ENCODE measurements at regions not wholly inside any gene's neighbourhood (a gene's known extent, or its start where the extent isn't known, plus 50 kb on each side); places are given as distances from the start of the nearest gene placed in this dataset.

DNA sequence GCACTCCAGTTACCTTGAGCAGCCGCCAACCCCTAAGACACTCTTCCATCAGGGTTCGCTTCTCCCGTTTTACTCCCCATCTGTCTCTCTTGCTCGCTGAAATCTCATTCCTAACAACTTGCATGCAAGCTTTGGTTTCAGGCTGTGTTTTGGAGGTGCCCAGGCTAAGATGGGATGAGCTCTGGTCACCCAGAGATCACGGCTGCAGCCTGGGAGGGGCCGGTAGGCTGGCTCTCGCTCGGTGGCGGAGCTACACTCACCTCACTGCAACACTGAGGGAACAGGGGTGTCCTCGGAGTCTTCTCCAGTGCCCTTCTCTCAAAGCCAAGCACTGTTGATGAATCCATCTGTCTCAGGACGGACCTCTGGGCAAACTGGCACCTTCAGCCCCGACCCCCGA, 197.5 kb downstream of the BARX2 start:
- TF ChIP-seq, protein P1, sequence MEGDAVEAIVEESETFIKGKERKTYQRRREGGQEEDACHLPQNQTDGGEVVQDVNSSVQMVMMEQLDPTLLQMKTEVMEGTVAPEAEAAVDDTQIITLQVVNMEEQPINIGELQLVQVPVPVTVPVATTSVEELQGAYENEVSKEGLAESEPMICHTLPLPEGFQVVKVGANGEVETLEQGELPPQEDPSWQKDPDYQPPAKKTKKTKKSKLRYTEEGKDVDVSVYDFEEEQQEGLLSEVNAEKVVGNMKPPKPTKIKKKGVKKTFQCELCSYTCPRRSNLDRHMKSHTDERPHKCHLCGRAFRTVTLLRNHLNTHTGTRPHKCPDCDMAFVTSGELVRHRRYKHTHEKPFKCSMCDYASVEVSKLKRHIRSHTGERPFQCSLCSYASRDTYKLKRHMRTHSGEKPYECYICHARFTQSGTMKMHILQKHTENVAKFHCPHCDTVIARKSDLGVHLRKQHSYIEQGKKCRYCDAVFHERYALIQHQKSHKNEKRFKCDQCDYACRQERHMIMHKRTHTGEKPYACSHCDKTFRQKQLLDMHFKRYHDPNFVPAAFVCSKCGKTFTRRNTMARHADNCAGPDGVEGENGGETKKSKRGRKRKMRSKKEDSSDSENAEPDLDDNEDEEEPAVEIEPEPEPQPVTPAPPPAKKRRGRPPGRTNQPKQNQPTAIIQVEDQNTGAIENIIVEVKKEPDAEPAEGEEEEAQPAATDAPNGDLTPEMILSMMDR (conservative IDR thresholded peaks at IDR 0.05; ENCODE audit: low read depth, low read length) = no peak
- no peak overlapping the region for H3K4me3 ChIP-seq (ENCODE audit: low read depth, low read length)
- no peak for DNase-seq (ENCODE audit: low read depth)

DNA sequence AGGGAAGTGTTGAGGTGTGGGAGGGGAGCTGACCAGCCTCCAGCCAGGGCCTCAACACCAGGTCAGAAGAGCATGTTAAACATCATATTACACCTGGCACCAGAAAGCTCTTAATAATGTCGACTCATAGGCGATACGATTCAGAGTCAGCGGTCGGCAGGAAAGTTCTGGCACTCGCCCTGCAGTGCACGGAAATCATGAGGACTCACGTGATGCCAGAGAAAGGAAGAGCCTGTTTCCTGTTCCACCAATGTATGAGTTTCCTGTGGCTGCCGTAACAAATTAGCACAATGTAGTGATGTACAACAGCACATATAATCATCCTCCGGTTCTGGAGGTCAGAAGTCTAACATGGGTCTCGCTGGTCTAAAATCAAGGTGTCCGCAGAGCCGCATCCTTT, 198.8 kb downstream of the BARX2 start:
- DNase-seq (ENCODE audit: low read depth) = no peak
- H3K4me3 ChIP-seq (ENCODE audit: low read depth, low read length) = no peak overlapping the region
- TF ChIP-seq, protein P1 (conservative IDR thresholded peaks at IDR 0.05; ENCODE audit: low read depth, low read length) = no peak

DNA sequence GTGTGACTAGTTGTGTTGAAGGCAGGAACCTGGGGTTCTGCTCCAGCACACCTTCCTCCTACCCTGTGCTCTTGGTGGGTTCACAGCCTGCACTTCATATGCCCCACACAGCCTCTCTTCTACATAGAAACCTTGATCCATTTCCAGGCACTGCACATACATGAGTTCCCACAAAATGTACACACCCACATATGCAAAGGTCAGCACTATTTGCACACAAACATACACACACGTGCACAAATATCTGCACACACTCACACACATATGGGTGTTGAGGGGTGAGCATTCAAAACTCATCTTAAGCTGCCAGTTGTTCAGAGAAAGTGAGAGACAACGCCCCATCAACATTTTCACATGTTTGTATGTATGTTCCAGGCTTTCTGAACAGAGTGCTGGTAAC, 201.0 kb downstream of the BARX2 start:
- TF ChIP-seq, protein P1 (conservative IDR thresholded peaks at IDR 0.05; ENCODE audit: low read depth, low read length) = no peak
- no peak for DNase-seq (ENCODE audit: low read depth)
- H3K4me3 ChIP-seq (ENCODE audit: low read depth, low read length) = no peak overlapping the region

DNA sequence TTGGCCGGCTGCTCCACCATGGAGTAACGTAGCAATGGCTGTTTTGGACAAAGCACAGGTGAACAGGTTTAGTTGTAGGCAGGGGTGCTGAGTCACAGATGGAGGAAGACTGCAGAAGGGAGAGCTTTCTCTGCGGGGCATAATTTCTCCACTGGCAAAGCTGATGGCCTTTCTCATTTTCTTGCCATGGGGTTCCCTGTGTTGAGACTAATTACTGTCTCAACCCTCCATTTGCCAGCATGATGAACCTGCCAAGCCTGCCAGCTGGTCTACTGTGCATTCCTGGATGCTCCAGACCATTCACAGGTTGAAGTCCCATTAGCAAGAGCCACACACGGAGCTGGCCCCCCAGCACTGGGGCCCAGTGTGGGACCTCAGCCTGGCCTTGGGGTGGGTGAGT, 202.4 kb downstream of the BARX2 start:
- TF ChIP-seq, protein P1 (conservative IDR thresholded peaks at IDR 0.05; ENCODE audit: low read depth, low read length) = no peak
- no peak overlapping the region for H3K4me3 ChIP-seq (ENCODE audit: low read depth, low read length)
- DNase-seq (ENCODE audit: low read depth) = no peak

DNA sequence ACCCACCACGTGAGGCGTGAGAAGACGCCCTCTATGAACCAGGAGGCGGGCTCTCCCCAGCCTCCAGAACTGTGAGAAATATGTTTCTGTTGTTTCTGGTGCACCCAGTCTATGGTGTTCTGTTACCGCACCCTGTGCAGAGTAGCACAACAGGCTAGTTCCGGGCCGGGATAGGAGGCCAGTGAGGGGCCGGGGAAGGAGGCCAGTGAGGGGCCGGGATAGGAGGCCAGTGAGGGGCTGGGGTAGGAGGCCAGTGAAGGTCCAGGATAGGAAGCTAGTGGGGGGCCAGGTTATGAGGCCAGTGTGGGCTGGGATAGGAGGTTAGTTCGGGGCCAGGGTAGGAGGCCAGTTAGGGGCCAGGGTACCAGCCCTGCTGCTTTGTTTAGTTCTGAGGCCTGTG, 204.6 kb downstream of the BARX2 start:
- TF ChIP-seq, protein P1 (conservative IDR thresholded peaks at IDR 0.05; ENCODE audit: low read depth, low read length) = no peak
- DNase-seq (ENCODE audit: low read depth) = no peak
- H3K4me3 ChIP-seq (ENCODE audit: low read depth, low read length) = no peak overlapping the region

DNA sequence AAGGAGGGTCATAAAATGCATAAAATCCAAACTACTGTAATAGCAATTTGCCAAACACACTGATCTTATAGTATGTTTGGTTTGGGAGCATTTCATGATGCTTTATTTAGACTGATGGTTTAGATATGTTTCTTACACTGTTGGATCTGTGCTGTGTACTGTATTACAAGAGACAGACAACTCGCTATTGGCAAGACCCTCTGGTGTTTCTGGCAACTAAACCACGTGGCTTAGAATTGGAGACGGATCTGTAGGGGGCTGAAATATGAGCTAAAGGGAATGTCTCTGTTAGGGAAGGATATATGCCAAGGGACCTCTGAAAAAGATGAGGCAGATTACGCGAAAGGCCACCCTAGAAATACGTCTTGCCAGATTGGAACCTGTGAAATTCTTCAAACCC, 208.7 kb downstream of the BARX2 start:
- H3K4me3 ChIP-seq (ENCODE audit: low read depth, low read length) = no peak overlapping the region

More for the DNA sequence above, 208.7 kb downstream of the BARX2 start:
- no peak for DNase-seq (ENCODE audit: low read depth)
- TF ChIP-seq, protein P1 (conservative IDR thresholded peaks at IDR 0.05; ENCODE audit: low read depth, low read length) = no peak

All from epithelial cell of proximal tubule (primary cell).